ENCODE measurements at regions not wholly inside any gene's neighbourhood (a gene's known extent, or its start where the extent isn't known, plus 50 kb on each side); places are given as distances from the start of the nearest gene placed in this dataset.

DNA sequence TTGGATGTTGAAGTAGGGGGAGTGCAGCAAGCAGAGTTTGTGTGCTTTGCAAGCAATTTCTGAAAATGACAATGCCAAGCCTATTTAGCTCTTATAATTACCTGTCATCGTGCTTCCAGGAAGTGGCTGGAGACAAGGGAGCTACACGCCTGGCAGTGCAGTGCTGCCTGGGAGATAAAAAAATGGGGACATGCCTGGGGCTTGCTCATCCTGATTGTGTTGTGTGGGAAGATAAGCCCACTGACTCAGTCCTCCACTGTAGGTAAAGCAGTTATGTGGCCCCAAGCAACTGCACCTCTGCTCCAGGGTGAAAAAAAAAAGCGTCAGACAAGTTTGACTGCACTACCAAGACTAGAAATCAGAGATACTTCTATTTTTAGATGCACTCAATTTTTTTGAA is 396.9 kb upstream of the NXPH2 start:
- TF ChIP-seq, protein P1, sequence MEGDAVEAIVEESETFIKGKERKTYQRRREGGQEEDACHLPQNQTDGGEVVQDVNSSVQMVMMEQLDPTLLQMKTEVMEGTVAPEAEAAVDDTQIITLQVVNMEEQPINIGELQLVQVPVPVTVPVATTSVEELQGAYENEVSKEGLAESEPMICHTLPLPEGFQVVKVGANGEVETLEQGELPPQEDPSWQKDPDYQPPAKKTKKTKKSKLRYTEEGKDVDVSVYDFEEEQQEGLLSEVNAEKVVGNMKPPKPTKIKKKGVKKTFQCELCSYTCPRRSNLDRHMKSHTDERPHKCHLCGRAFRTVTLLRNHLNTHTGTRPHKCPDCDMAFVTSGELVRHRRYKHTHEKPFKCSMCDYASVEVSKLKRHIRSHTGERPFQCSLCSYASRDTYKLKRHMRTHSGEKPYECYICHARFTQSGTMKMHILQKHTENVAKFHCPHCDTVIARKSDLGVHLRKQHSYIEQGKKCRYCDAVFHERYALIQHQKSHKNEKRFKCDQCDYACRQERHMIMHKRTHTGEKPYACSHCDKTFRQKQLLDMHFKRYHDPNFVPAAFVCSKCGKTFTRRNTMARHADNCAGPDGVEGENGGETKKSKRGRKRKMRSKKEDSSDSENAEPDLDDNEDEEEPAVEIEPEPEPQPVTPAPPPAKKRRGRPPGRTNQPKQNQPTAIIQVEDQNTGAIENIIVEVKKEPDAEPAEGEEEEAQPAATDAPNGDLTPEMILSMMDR (conservative IDR thresholded peaks at IDR 0.05; ENCODE audit: low read length), result no peak
- TF ChIP-seq EZH2phosphoT487 (IDR thresholded peaks at IDR 0.05; ENCODE audit: borderline replicate concordance), result no peak
